Middle frontal gyrus (tissue), 1 donor: ENCODE measurements at regions not wholly inside any gene's neighbourhood (a gene's known extent, or its start where the extent isn't known, plus 50 kb on each side); places are given as distances from the start of the nearest gene placed in this dataset.
A peak's percentile ranks its signal among the peaks of the same experiment; 100 is the strongest.

Experiments
- DNase-seq: peaks from one replicate; pipeline ENCODE4 v3.0.0-alpha.2; 2015; ENCODE audit warnings: low spot score; ENCODE audit errors: extremely low spot score

DNA sequence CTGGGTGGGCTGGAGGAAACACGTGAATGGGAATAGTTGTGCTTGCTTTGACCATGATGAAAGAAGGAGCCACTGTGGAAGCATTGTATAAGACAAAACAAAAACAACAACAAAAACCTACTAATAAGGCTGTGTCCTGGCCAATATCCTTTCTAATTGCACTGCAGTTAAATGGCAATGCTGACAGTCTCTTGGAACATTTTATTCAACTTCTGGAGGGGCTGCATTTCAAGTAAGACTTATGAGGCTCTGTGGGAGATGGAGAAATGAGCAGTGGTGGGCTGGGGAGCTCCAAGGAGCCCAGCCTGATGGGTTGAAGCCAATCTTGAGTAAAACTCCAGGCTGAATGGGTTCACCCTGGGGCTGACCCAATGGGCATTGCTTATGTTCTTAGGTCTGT is 99.8 kb upstream of the ROPN1 start:
- DNase-seq: peak; percentile 40

GRCh38 chr3:124092811-124093210 is 100.9 kb upstream of the ROPN1 start:
- no peak for DNase-seq

- peak; percentile 61 for DNase-seq
Measured at GRCh38 chr3:124094496-124094895, 102.6 kb upstream of the ROPN1 start.

GRCh38 chr3:124097362-124098131 is 105.6 kb upstream of the ROPN1 start:
- no peak for DNase-seq

GRCh38 chr3:124101643-124102042 is 109.7 kb upstream of the ROPN1 start:
- DNase-seq: no peak

DNA sequence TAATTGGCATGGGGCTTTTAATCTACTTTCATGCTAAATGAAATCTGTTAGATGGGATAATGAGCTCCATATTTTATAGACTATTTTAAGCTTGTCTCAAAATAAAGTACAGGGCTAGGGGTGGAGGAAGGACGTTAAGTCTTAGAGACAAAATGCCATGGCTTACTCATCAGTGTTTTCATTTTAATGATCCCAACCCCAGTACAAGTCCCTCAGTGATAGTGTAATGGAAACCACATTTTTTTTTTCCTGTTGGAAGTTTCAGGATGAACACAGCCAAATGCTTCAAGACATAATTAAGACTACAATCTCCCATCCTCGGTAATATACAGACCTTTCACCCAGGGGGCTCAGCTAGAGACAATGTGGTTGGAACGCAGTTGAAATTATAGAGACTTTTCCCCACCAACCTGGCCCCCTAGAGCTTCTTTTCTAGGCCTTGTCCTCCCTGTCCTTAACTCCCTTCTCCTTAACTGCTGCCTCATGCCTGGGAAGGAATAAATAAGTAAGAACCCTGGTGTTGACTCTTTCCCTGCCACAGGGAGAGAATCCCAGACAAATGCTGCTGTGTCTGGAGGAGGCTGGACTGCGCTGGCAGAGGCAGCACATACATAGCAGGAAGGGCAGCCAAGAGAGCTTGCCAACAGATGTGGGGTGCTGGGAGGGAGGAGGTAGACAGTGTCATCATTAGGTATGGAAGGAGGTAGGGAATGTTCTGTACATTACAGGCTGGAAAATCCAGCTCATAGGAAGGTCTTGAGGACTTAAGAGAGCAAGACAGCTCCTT is 115.4 kb upstream of the ROPN1 start:
- no peak for DNase-seq

DNA sequence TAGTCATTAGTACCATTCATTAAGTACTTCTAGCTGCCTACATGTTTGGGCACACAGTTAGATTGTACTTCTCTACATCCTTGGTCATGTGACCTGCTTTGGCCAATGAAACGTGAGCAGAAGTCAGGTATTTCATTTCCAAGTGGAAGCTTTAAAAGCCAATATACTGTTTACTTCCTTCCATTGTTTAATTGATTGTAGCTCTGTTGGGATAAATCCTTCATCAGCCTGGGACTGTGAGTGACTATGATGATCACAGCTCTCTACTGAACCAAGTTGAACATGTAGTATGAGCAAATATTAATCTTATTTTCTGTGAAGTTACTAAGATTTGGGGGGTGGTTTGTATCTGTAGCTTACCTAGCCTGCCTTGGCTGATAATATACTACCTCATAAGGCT is 116.5 kb upstream of the ROPN1 start:
- no peak for DNase-seq

DNA sequence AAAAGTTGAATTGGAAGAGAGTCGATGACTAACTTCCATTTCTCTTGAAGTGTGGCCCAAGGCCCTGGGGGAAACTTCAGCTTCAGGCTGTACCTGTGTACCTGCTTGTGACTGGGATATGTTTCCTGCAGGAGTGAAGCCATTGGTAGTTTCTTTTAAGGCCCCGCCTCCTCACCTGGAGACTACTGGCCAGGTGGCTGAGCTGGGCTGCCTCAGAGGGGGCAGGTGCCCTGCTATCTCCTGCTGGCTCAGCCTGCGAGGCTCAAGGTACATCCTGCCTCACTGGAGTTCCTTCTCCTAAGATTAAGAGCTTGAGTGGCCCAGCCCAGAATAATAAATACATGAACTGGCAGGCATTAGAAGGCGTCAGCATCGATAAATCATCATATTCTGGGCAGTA is 121.6 kb upstream of the ROPN1 start:
- no peak for DNase-seq

GRCh38 chr3:124115279-124115678 is 123.4 kb upstream of the ROPN1 start:
- no peak for DNase-seq

- no peak for DNase-seq
Measured at GRCh38 chr3:124115956-124116355, 124.0 kb upstream of the ROPN1 start.

DNA sequence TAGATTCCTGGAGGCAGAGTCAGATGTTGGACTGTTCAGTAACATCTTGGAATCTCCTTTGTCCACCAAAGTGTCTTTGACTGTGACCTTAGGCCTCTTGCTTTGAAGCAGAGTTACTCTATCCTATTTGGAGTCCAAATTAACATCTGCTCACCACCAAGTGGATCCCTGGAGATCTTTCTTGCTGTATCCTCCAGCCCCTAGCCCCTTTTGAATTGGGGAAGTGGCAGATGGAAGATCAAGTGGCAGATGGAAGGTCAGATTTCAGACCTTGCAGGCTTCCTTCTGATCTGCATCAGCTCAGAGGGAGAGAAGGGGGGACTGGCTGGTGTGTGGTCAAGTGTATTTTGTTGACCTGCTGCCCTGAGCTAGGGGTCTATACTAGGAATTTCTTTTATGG is 125.0 kb upstream of the ROPN1 start:
- no peak for DNase-seq

DNA sequence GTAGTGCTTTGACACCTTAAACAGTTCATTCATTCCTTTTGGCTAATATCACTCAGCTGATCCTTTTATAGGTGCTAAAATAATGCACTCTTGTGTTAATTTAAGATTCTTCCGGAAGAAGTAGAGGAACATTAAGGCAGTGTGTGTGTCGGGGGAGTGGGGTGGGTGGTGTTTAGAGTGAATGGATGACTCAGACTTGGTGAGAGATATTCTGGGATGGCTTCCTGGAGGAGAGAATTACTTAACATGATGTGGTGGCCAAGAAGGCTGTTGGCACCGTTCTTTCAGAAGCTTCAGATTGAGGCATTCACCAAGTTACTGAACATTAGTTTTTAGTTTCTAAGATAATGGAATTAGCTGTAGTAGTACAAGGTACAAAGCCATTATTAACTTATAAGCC is 125.6 kb upstream of the ROPN1 start:
- peak; percentile 69 for DNase-seq

- no peak for DNase-seq
Measured at GRCh38 chr3:124118397-124118796, 126.5 kb upstream of the ROPN1 start.

DNA sequence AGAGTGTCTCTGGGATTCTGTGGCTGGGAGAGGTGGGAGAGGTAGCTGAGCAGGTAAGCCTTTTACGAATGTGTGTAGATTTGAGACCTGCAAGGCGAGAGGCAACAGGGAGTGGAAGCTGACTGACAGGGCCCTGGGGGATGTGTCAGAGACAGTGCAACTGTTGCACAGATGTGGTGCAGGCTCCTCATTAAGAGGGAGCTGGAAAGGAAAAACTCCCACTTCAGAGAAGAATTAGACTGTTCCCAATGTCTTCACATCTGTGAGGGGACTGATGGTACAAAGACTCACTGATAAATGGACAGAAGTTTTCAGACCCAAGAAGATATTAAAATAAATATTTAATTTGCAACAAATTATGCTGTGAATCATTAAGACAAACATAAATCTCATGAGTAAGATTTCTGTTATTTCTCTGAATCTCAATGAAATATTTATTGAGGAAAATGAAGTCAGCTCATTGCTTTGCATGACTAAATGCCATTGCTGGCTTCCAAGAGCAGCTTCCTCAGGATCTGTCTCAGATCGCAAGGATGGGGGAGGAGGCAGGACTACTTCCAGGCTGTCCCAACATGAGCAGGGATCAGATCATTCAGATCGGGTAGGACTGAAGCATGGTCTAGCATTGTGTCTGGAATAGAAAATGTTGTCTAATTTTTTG is 127.3 kb upstream of the ROPN1 start:
- DNase-seq: no peak

DNA sequence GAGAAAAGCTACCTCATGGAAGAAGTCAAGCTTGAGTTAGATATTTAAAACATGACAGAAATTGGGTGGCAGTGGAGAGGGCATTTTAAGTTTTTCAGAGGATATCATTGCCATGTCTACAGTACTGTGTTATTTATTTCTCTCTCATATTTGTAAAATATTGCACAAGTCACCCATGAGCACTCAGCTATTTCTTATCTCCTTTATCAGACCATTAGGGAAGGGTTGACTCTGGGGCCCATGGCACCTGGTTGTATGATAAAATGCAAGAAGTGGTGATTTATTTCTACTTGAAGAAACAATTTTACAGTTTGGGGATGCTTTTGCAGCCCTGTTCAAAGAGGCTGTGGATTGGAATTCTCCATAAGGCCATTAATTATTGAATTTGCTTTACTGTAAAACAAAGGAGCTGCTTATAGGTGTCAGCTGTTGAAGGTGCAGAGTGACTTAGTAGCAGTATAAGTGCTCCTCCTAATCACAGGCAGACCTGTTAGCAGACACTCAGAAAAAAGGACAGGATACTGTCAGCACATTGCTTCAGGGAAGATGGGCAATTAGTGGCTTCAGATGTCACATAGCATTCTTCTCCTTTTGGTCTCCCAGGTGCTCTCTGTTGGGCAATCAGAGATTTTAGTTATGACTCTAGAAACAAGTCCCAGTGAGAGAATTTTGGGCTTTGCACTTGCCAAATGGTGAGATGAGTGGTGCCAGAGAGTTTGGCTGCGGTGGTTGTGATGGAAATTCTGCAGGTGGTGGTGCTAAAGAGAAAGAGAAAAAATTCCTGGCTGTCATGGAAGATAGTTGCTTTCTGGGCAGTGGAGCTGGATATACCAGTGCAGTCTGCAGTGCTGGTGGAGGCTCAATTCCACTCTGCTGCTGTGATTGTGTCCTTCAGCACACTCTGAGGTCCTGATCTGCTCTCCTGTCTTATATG is 129.7 kb upstream of the ROPN1 start:
- no peak for DNase-seq

GRCh38 chr3:124125315-124125714 is 133.4 kb upstream of the ROPN1 start:
- no peak for DNase-seq

GRCh38 chr3:124126436-124127023 is 134.6 kb upstream of the ROPN1 start:
- no peak for DNase-seq

DNA sequence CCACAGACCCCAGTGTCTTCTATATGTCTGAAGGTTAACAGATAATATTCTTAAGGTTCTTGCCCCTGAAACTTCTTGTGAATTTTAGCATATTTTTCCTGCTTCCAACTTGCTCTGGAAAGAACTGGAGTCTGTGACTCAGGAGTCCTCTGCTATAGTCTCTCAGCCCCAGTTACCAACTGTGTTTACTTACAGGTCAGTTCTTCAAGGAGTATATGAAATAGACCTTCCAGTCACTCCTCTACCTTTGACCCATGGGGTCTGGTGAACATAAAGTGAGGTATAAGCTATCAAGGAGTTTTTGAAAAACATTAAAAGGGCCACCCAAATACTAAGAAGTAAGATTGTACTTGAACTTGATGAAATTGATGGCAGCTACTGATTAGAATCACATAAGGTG is 139.2 kb upstream of the ROPN1 start:
- no peak for DNase-seq

DNA sequence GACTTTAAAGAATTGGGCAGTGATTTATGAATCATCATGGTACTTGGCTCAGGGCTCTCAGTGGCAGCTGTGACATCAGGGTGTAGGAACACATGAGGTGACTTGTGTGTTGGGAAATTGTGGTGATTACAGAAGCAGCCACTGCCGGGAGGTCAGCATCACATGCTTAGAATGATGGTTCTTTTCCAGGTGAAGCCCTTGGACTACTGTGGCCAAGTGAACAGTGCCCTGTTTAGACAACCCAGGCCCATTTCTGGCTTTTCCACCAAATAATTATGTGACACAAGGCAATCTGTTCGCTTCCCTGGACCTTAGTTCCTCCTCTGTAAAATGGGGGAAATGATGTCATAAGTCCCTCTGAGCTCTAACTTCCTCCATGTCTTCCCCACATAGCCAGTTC is 139.7 kb upstream of the ROPN1 start:
- no peak for DNase-seq

DNA sequence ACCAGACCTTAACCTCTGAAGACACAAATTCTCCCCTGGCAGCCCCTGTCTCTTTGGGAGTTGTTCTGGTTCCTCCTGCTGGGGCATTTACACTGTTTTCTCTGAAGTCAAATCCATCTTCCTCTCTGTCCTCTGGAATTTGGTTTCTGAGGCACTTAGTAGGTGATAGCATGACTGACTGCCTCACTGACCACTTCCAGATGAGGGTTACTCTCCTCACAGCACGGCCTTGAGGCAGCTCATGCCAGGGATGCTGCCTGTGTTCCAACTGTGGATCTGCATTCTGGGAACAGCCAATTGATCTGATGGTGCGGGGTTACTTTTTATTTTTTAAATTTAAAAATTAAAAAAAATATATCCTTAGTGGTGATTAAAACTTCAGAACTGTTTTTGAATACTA is 140.9 kb upstream of the ROPN1 start:
- no peak for DNase-seq
